ENCODE measurements at regions not wholly inside any gene's neighbourhood (a gene's known extent, or its start where the extent isn't known, plus 50 kb on each side); places are given as distances from the start of the nearest gene placed in this dataset.
"Not testable (repeated sequence)": the region's sequence is repeated elsewhere in the genome, so short reads cannot be mapped to it uniquely, and the experiment has no call there.

DNA sequence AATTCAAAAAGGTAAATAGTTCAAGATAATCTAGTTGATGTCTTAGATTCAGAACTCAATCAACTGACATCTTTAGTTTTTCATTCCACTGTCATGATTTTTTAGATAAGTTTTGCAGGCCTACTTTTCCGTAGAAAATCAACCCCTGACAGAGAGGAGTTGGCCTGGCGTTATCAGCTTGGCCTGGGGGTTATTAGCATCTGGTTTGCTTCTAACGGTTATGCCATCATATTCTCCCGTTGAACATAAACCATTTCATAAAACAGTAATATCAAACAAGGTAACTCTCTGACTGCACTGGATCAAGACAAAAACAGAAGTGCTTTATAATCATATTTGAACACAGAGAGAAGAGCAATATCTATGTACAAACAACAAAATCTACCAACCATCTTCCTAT, 130.8 kb upstream of the PCDH20 start:
- no peak for DNase-seq (ENCODE audit: low read depth in 2 of 3, low spot score in 1 of 3)

- no peak for DNase-seq (ENCODE audit: low read depth in 2 of 3, low spot score in 1 of 3)
These were observed 120.8 kb upstream of the PCDH20 start for GRCh38 chr13:61536433-61536832.

DNA sequence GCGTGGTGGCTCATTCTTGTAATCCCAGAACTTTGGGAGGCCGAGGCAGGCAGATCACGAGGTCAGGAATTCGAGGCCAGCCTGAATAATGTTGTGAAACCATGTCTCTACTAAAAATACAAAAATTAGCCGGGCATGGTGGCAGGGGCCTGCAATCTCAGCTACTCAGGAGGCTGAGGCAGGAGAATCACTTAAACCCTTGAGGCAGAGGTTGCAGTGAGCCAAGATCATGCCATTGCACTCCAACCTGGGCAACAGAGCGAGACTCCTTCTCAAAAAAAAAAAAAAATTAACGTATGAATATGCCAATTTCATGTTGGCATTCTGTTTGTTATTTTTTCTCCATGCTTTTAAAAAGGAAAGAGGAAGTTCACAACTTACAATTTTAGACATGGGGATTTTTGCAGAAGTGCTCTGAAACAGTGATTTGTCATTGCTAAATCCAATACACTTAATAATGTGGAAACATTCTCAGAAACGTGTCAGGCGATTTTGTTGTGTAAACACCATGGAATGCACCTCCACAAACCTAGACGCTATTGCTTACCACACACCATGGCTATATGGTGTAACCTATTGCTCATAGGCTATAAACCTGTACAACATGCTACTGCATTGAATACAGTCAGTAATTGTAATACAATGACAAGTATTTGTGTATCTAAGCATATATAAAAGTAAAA, 115.9 kb upstream of the PCDH20 start:
- DNase-seq (ENCODE audit: low read depth in 2 of 3, low spot score in 1 of 3): no peak

DNA sequence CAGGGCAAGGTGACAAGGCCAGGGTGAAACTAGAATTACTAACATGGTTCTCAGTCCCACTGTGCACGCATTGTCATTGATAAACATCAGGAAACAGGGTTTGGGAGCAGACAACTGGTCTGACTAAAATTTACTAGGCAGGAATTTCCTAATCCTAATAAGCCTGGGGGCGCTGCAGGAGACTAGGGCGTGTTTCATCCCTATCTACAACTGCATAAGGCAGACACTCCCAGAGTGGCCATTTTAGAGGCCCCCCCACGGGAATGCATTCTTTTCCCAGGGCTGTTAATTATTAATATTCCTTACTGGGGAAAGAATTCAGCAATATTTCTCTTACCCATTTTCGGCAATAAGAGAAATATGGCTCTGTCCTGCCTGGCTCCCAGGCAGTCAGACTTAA, 103.6 kb upstream of the PCDH20 start:
- not testable (repeated sequence) for DNase-seq (ENCODE audit: low read depth in 2 of 3, low spot score in 1 of 3)

GRCh38 chr13:61508936-61509335, 93.3 kb upstream of the PCDH20 start:
- no peak for DNase-seq (ENCODE audit: low read depth in 2 of 3, low spot score in 1 of 3)

DNA sequence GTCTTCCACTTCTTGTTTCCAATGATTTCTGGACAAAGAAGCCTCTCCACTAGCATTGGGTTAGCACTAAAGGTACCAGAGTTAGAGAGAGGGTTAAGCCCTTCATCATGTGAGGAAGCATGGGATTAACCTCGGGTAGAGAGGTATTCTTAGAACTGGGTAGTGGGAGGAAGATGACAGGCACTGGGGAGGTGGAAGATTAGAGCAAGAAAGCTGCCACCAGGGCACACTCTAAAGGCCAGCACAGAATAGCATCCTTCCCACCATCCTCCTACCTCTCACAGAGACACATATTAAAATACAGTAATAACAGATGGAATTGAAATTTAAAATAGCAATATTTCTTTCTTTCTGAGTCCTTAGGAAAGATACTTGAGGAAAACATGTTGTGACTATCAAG, 84.5 kb upstream of the PCDH20 start:
- DNase-seq (ENCODE audit: low read depth in 2 of 3, low spot score in 1 of 3): no peak

- no peak for DNase-seq (ENCODE audit: low read depth in 2 of 3, low spot score in 1 of 3)
These were observed 80.0 kb upstream of the PCDH20 start for GRCh38 chr13:61495648-61496047.

DNA sequence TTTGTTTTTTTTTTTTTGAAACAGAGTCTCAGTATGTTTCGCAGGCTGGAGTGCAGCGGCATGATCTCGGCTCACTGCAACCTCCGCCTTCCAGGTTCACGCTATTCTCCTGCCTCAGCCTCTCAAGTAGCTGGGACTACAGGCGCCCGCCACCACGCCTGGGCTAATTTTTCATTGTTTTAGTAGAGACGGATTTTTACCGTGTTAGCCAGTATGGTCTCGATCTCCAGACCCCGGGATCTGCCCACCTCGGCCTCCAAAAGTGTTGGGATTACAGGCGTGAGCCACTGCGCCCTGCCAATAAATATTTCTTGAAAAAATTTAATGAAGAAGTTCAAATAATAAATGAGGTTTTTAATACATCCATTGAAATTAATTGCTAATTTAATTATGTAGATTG, 77.9 kb upstream of the PCDH20 start:
- DNase-seq (ENCODE audit: low read depth in 2 of 3, low spot score in 1 of 3): not testable (repeated sequence)

GRCh38 chr13:61486496-61486895, 70.8 kb upstream of the PCDH20 start:
- no peak for DNase-seq (ENCODE audit: low read depth in 2 of 3, low spot score in 1 of 3)

DNA sequence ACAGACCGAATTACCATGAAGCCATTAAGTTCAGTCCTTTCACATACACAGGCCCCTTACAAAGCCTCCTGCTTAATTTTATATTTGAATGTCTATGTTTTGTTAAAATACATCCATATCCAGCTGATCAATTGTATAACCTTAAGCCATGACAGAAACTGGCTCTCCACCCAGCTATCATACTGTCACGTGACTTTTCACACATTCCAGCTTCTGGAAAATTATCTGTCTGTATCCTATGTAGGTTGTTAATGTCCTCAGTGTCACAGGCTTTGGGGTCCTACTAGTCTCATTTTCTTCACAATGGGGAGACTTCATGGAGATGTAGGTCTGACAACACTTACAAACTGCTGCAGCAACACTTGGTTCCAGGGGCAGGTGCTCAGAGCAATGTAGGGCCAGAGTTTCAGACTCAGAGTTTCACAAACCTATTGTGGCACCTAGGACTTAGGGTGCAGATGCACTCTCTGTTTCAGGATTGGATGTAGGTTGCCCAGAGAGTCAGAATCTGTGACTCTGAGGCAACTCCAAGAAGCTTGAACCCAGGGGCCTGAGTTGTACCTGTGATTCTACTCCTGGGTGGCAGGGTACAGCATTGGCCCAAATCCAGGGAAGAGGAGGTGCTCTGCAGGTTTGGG, 69.6 kb upstream of the PCDH20 start:
- no peak for DNase-seq (ENCODE audit: low read depth in 2 of 3, low spot score in 1 of 3)

DNA sequence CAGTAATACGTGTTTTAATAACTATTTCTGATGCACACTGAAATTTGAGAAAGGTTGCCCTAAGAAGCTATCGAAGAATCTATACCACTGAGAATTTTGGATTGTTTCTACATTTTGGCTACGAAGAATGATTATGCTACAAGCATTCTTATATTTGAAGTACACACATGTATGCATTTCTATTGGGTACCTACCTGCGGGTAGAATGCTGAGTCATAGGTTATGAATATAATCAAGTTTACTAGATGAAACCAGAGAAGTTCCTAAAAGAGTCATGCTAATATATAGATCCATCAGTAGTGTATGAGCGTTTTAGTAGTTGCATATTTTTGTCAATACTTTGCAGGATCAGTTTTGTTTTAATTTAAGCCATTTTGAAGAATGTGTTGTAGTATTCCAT, 62.0 kb upstream of the PCDH20 start:
- no peak for DNase-seq (ENCODE audit: low read depth in 2 of 3, low spot score in 1 of 3)

- no peak for DNase-seq (ENCODE audit: low read depth in 2 of 3, low spot score in 1 of 3)
These were observed 55.1 kb upstream of the PCDH20 start for GRCh38 chr13:61470786-61471185.

GRCh38 chr13:61466280-61466679, 50.6 kb upstream of the PCDH20 start:
- no peak for DNase-seq (ENCODE audit: low read depth in 2 of 3, low spot score in 1 of 3)
